HL-60/S4 treated with phorbol 12-myristate 13-acetate at 8.2 ng/mL for 4 days and 3 days (cell line): ENCODE measurements at regions not wholly inside any gene's neighbourhood (a gene's known extent, or its start where the extent isn't known, plus 50 kb on each side); places are given as distances from the start of the nearest gene placed in this dataset.
"Not testable (repeated sequence)": the region's sequence is repeated elsewhere in the genome, so short reads cannot be mapped to it uniquely, and the experiment has no call there.

Experiments used
- in situ Hi-C: fragments of 300-500 bp; cut with MboI; formaldehyde crosslinking; loops from 2 replicates; pipeline ENCODE4 v1.15.0; 2022; ENCODE audit warnings: low sequenced_read_pairs

GRCh38 chr3:104043001-104043543 is 1323.6 kb upstream of the ALCAM start:
- in situ Hi-C loops, result not testable (repeated sequence)

- in situ Hi-C loops, result no loop called here
Observed at GRCh38 chr3:104044002-104044401, 1322.7 kb upstream of the ALCAM start.

GRCh38 chr3:104066658-104067057 is 1300.1 kb upstream of the ALCAM start:
- in situ Hi-C loops, result no loop called here

GRCh38 chr3:104069114-104069513 is 1297.6 kb upstream of the ALCAM start:
- in situ Hi-C loops, result no loop called here

- in situ Hi-C loops, result no loop called here
Observed at GRCh38 chr3:104070906-104071305, 1295.8 kb upstream of the ALCAM start.

GRCh38 chr3:104080088-104080626 is 1286.6 kb upstream of the ALCAM start:
- in situ Hi-C loops, result no loop called here

GRCh38 chr3:104088738-104089137 is 1278.0 kb upstream of the ALCAM start:
- in situ Hi-C loops, result no loop called here

GRCh38 chr3:104089987-104090386 is 1276.7 kb upstream of the ALCAM start:
- in situ Hi-C loops, result not testable (repeated sequence)

- in situ Hi-C loops, result no loop called here
Observed at GRCh38 chr3:104101736-104102135, 1265.0 kb upstream of the ALCAM start.

- in situ Hi-C loops, result no loop called here
Observed at GRCh38 chr3:104102386-104102785, 1264.3 kb upstream of the ALCAM start.

GRCh38 chr3:104106276-104106675 is 1260.4 kb upstream of the ALCAM start:
- in situ Hi-C loops, result no loop called here

GRCh38 chr3:104108522-104108921 is 1258.2 kb upstream of the ALCAM start:
- in situ Hi-C loops, result no loop called here

- in situ Hi-C loops, result no loop called here
Observed at GRCh38 chr3:104126463-104126862, 1240.2 kb upstream of the ALCAM start.

GRCh38 chr3:104126864-104127553 is 1239.7 kb upstream of the ALCAM start:
- in situ Hi-C loops, result no loop called here

- in situ Hi-C loops, result no loop called here
Observed at GRCh38 chr3:104127830-104128229, 1238.9 kb upstream of the ALCAM start.

GRCh38 chr3:104132566-104133403 is 1233.9 kb upstream of the ALCAM start:
- in situ Hi-C loops, result no loop called here

GRCh38 chr3:104133630-104134029 is 1233.1 kb upstream of the ALCAM start:
- in situ Hi-C loops, result no loop called here

- in situ Hi-C loops, result no loop called here
Observed at GRCh38 chr3:104137116-104137515, 1229.6 kb upstream of the ALCAM start.

GRCh38 chr3:104145164-104145563 is 1221.5 kb upstream of the ALCAM start:
- in situ Hi-C loops, result no loop called here

GRCh38 chr3:104149154-104149553 is 1217.6 kb upstream of the ALCAM start:
- in situ Hi-C loops, result no loop called here

GRCh38 chr3:104150724-104151123 is 1216.0 kb upstream of the ALCAM start:
- in situ Hi-C loops, result no loop called here

- in situ Hi-C loops, result no loop called here
Observed at GRCh38 chr3:104154896-104155295, 1211.8 kb upstream of the ALCAM start.
